HG03039 (cell line): ENCODE measurements at regions not wholly inside any gene's neighbourhood (a gene's known extent, or its start where the extent isn't known, plus 50 kb on each side); places are given as distances from the start of the nearest gene placed in this dataset.

Experiments
- ATAC-seq: cut with Tn5 transposase; IDR thresholded peaks from one replicate; pipeline ENCODE4 v1.9.1; 2021; ENCODE audit warnings: mild to moderate bottlenecking, moderate library complexity; ENCODE audit not compliant: unreplicated experiment

DNA sequence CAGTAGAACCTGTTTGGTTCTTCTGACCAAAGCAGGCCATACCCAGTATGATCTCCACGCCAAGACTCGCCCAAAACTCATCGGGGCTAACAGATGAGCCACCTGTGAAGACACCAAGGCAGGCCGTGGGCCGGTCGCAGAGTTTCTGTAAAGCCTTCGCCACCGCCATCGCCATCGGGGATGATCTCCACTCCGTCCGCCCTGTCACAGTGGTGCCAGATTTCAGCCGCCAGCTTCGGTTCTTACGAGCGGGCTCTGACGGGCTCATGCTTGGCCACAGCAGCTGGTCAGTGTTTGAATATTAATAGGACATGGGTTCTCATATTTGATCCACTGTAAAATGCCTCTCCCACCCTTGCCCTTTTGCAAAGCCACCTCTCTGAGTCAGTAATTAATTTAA lies 113.2 kb upstream of the TMEM132D start:
- ATAC-seq: no peak

DNA sequence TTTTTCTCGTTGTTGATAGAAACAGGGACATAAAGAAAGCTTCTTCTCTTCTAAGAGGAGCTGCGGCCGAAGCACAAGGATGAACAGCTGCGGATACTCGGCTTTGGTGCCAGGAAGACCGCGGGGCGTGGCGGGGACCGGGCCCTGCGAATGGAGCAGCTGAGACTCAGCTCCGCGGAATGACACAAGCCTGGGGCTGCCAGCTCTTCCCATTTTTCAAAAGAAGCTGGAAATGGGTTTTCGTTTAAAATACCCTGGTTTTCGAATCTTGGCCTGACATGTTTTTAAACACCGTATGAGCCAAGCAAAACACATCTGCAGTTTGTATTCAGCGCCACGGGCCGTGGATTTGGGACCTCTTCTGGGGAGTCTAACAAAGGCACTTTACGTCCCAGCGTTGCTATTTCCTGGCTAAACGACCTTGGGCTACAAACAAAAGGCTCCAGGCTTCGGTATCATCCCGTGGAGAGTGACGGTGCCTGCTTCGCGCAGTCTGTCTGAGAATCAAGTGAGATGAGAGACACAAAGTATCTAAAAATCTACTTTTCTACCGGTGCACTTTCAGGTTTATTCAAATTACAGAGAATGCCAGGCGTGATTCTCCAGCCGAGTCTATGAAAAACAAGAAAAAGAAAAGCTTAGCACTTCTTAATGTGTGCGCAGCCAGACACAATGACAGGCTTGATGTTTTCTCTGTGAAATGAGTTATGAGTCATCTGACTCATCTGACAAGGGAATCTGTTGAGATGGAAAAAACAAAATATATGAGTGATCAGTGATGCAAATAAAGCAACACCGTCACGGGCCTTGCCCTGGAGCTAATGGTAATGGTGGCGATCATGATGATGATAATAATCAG lies 114.0 kb upstream of the TMEM132D start:
- no peak for ATAC-seq

DNA sequence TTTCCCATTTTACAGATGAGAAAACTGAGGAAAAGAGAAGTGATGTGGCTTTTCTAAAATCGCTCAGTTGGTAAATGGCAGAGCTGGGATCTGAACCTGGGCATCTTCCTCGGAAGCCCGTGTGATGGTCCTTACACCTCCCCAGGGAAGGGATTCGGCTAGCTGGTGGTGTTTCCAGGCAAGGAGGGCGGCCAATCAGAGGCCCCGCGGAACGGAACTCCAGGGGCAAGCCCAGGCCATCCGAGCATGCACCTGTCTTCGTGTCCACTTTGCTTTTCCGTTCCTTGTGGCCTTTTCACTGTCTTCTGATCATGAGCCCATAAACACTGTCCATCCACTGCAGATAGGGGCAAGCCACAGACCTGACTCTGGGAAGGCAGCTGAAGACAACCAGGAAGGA lies 114.8 kb upstream of the TMEM132D start:
- ATAC-seq: no peak

DNA sequence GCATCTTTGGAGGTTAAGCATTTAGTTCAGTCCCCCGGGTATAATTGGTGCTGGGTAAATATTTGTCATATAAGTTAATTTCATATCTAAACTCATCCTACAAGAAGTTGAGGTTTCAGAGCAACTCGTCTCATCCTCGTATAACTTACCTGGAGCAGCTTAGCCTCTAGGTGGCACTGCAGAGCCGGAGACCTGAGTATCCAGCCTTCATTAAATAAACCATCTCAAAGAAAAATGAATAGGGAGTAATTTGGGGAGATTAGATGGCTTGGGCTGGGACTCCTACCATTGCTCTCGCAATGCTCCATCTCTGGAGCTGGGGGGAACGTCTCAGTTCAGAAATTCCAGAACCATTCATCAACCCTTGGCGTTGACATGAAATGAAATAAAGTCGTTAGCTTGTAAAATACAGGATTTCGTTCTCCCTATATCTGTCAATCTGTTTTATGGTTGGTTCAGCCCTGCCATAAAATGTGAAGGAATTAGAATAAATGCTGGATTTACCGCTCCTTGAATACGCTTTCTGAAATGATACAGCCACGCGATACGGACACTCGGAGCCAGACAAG lies 122.9 kb upstream of the TMEM132D start:
- ATAC-seq: no peak

DNA sequence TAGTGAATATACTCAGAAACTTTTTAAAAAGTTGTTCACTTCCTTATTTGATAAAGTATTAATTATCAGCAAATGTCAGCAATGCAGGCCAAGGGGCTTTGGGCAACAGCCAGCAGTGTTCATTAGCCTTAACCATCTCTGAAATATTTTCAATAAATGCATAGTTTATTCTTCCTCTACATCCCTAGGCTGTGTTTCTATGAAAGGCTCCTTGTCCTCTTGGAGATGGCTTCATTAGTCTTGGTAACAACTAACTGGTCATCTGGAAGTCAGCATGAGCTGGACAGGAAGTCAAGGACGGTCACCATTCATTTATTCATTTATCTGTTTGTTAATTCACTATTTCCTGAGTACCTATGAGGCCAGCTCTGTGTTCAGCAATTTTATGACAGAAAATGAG lies 124.0 kb upstream of the TMEM132D start:
- no peak for ATAC-seq

- no peak for ATAC-seq
Measured at GRCh38 chr12:130029151-130029550, 125.3 kb upstream of the TMEM132D start.

GRCh38 chr12:130031041-130031440 lies 127.2 kb upstream of the TMEM132D start:
- no peak for ATAC-seq

GRCh38 chr12:130031571-130032189 lies 127.9 kb upstream of the TMEM132D start:
- peak; percentile 43 for ATAC-seq

DNA sequence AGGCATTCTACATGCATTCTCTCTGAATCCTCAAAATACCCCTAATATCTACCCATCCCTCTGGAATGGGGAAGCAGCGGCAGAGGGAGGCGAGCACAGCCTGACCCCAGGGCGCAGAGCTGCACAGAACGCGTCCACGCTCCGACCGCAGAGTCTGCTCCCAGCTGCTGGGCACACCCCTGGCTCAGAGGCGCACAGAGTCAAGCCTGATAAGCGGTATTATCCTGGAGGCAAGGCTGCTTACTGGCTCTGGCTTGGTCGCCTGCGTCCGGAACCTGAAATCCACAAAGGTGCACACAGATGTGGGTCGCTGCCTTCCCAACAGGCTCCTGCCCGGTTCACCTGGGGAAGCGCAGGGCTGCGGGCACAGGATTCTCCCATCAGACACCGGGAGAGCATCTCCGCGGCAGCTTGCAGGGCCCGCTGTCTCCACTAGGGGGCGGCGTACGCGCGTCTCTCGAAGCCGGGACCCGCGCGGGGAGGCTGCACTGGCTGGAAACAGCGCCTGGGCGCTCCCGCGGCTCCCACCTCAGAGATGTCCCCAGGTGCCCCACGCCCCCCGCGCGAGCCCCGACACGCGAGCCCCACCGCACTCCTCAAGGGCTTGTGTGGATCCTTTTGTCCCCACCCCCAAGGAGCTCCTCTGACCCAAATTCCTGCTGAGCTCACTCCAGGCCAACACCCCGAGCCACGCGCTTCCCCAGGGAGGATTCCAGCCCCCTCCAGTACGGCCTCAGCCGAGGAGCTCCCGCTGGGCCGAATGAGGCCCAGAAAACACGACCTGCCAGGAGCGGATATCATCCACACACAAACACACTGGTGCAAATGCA lies 120.1 kb upstream of the FZD10 start:
- ATAC-seq: no peak

DNA sequence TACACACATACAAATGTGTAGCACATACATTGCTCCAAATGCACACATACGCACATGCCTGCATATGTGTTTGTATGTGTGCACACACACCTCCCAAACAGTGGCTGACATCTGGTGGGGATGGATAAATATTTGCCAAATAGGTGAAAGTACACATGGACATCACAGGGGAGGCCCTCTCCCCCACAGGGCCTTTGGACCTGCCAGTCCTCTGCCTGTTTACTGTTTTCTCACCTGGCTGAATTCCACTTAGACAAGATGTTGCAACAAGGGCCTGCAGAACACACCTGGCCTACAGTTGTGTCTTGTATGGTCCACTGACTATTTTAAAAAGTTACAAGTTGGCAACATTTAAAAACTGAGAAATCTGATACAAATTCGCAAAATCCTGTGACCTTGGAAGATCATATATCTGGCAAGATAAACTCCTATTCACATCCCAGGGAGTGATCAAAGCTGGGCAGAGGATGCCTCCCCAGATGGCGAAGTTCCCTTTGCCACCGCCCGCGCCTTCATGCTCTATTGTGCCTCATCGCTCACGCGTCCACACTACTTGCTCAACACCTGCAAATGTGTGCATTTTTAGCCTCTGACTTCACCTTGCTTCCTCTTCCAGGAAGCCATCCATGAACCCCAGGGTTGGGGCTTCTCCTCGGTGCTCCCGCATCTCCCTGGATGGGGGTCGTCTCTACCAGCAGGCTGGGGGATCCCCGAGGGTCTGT lies 118.4 kb upstream of the FZD10 start:
- no peak for ATAC-seq

- ATAC-seq: no peak
Measured at GRCh38 chr12:130044991-130045621, 117.2 kb upstream of the FZD10 start.

GRCh38 chr12:130049666-130050065 lies 112.6 kb upstream of the FZD10 start:
- no peak for ATAC-seq

DNA sequence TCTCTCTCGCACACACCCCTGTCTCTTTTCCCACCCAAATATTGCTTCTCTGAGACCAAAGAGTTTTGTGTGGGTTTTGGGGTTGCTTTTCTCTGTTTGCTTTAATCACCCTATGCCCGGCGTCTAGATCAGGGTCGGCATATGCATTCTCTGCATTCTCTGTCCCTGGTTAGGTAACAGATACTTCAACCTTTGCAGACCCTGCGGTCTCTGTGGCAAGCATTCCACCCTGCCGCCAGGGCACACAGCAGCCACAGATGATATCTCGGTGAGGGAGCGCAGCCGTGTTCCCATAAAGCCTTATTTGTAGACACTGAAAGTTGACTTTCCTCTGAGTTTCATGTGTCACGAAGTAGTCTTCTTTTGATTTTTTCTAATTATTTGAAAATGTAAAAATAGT lies 110.4 kb upstream of the FZD10 start:
- ATAC-seq: no peak

GRCh38 chr12:130053651-130054069 lies 108.6 kb upstream of the FZD10 start:
- no peak for ATAC-seq

DNA sequence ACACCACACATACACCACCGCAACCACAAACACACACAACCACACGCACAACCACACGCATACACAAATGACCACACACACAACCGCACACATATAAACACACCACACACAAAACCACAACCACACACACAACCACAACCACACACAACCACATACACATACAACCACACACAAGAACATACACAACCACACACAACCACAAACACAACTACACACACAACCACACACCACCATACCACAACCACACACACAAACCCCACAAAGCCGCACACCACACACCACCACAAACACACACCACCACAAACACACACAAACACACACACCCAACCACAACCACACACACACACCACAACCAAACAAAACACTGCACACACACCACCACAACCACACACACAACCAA lies 107.5 kb upstream of the FZD10 start:
- no peak for ATAC-seq

GRCh38 chr12:130058926-130059472 lies 103.3 kb upstream of the FZD10 start:
- ATAC-seq: no peak

- no peak for ATAC-seq
Measured at GRCh38 chr12:130063866-130064265, 98.4 kb upstream of the FZD10 start.

DNA sequence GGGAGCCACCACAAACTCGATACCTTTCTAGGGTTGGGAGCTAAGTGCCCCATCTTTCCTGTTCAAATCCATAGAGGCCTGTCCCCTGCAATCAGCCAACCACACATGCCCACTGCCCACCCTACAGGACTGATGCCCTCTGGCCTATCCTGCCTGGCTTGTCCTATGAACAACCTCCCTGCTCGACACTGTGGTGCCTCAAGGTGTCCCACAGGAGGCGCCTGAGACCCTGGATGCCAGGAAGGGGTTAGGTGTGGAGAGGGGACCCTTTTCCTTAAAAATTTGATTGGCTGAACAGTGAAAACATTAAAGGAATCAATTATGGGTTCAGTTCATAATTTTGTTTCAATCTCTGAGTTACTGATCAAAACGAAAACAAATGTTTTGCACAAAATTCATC lies 97.3 kb upstream of the FZD10 start:
- no peak for ATAC-seq

GRCh38 chr12:130066742-130067141 lies 95.5 kb upstream of the FZD10 start:
- ATAC-seq: no peak

DNA sequence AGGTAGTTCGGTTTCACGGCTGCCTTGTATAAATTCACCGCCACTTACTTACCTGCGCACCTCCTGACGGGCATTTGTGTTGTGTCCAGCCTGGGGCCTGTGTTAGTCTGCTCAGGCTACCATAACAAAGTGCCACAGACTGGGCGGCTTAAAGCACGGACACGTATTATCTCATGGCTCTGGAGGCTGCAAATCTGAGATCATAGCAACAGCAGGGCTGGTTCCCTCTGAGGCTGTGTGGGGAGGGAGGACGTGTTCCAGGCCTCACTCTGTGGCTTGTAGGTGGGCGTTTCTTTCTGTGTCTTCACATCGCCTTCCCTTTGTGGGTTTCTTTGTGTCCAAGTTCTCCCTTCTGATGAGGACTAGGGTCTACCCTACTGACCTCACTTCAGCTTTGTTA lies 93.5 kb upstream of the FZD10 start:
- no peak for ATAC-seq
